Posterior vena cava (tissue), 2 donors: ENCODE measurements at regions not wholly inside any gene's neighbourhood (a gene's known extent, or its start where the extent isn't known, plus 50 kb on each side); places are given as distances from the start of the nearest gene placed in this dataset.

Experiments
- DNase-seq: peaks from one replicate; pipeline ENCODE4 v3.0.0-alpha.2; 2020; ENCODE audit warnings: low spot score
- intact Hi-C, 2 donors: fragments of 100-400 bp; cut with DNase I; formaldehyde crosslinking; loops; one replicate each; pipeline versions ENCODE4 v1.14.1 to v1.14.2; 2022 to 2023
- donor health status: DM: yes; HTN: yes; CAD: no.
- donor health status: DM: yes; HTN: yes; CAD: no.

DNA sequence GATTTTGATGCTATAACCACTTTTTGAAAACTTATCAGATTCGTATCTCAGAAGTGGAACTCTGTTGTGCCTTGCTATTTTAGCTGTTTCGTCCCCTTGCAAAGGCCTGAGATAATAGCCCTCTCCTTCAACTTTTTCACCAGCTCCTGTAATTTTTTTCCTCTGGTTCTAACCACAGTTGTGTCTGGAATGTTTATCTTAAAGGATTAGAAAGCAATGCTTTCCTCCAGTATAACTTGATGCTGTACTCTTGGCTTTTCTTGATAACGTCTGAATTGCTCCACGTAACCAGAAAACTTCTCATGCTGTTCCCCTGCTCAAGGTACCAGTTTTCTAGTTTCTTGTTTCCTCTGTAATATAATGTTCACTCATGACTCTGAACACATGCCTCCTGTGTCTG is 209.4 kb downstream of the DTWD2 start:
- intact Hi-C loops = no loop called here
- no peak for DNase-seq

GRCh38 chr5:118777189-118777736 is 211.1 kb downstream of the DTWD2 start:
- no peak for DNase-seq
- intact Hi-C loops = no loop called here

DNA sequence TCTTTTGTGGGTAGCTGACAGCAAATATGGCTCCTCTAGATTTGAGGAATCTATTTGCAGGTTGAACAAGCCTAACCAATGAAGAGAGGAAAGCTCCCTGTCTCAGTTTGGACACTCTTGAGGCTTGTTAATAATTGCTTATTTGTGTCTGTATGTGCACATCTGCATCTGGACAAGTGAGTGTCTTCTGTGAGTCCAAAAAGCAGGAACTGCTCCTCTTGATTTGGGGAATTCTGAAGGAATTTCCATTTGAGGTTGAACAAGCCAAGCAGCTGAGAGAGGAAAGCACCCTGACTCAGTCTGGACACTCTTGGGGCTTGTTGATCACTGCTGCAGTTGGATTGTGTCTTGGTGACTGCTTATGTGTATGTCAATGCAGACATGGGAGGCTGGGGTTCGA is 211.6 kb downstream of the DTWD2 start:
- DNase-seq = no peak
- intact Hi-C loops = no loop called here

GRCh38 chr5:118775790-118776499 is 212.4 kb downstream of the DTWD2 start:
- intact Hi-C loops = no loop called here
- DNase-seq = no peak

DNA sequence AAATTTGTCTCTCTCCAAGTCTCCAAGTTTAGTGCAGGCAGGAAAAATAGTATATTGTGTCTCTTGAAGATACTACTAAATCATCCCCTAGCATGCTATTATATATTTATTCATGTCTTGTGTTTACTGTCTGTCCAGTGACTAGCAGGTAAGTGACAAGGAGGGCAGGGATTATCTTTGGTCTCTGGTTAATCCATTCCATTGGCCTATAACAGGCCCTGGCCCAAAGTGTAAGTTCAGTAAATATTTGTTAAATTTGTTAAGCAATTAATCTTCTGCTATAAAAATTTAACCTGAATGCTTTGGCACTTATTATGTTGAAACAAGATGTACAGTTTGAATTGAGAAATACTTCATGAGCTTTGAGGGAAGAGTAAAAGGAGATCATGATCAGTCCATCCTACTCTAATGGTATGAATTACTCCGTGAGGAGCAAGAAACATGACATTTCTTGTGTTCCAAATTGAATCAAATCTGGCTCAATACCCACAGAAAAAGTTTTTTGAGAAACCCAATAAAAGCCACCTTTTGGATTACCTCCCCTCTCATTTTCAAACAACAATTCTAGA is 219.7 kb downstream of the DTWD2 start:
- no peak for DNase-seq
- intact Hi-C loops = no loop called here

DNA sequence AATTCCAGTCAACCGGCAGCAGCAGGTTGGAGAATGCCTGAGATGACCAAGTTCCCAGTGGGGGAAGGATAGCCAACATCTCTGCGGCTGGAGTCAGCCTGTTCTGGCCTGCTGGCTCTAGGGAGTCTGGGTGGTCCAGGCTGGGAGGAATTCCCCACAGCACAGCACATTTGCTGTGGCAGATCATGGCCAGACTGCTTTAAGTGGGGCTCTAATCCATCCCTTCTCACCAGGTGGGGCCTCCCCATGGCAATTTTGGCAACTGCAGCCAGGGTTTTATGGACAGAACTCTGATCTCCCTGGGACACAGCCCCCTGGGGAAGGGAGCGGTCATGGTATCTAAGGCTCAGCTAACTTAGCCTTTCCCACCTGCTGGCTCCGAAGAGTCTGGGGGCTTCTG is 226.1 kb downstream of the DTWD2 start:
- intact Hi-C loops = no loop called here
- DNase-seq = no peak

GRCh38 chr5:118761814-118762213 is 226.5 kb downstream of the DTWD2 start:
- DNase-seq = no peak
- intact Hi-C loops = no loop called here

DNA sequence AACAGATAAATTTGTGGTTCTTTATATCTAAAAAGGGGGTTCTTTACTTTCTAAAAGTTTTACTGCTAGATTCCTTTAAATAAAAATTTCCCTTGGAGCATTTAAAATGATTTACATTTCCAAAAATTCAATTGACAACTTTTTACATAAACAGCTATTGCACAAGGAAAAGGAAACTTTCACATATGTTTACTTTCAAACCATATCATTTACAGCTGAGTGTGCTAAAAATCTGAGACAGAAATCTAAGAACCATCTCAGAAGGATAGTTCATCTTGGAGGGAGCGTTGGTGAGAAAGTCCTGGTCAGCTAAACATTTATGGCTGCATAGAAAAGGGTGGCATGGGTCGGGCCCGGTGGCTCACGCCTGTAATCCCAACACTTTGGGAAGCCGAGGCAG is 235.4 kb downstream of the DTWD2 start:
- DNase-seq = no peak
- intact Hi-C loops = no loop called here

DNA sequence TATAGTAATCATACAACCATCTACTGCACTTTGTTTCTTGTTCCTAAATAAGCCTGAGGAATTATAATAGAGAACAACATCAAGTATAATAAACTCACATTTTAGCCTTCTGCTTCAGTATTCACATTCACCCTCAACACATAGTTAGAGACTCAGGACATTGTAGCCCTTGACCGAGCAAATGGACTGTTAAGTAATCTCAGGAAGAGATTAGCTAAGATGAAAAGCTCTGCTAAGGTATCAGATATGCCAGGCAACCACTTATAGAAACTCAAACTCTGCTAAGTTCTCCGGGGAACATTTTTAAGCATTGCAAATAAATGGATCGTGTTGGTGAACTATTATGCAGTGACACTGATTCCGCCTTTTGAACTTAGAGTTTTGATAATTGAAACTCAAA is 252.0 kb downstream of the DTWD2 start:
- intact Hi-C loops = no loop called here
- DNase-seq = no peak

GRCh38 chr5:118733394-118733793 is 255.0 kb downstream of the DTWD2 start:
- intact Hi-C loops = no loop called here
- no peak for DNase-seq

DNA sequence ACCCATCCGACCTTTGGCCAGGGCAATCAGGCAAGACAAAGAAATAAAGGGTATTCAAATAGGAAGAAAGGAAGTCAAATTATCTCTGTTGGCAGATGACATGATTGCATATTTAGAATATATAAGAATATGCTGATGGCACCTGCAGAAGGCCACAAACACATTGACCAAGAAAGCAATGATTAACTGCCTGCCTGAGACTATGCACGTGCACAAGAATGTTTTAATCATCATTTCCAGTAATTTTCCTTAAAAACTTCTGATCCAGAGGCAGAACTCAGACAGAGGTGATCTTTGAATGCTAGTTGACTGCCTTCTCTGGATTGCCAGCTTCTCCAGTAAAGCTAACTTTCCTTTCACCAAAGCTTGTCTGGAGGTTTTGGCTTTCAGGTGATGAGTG is 260.2 kb downstream of the DTWD2 start:
- intact Hi-C loops = no loop called here
- no peak for DNase-seq

DNA sequence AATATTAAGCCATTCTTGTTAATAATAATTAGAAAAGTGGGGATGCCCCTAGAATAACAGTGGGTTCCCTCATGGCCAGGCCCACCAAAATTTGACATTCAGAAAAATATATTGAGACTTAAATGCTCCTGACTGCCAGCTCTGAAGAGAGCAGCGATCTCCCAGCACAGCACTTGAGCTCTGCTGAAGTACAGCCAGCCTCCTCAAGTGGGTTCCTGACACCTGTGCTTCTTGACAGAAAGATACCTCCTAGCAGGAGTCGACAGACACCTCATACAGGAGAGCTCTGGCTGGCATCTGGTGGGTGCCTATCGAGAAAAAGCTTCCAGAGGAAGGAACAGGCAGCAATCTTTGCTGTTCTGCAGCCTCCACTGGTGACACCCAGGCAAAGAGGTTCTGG is 261.5 kb downstream of the DTWD2 start:
- intact Hi-C loops = no loop called here
- no peak for DNase-seq

DNA sequence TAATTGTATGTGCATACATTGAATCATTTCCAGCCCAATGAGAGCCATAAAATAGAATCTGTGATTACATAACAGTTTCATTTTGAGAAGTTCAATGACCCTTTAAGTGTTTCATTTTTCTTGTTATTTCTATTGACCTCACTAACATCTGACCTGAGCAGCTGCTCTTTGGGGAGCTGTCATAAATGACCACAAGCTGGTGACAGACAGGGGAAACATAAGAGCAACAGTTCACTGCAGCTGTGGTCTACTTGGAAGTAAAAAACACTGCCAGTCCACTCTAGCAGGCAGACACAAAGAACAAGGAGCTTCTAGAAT is 265.4 kb downstream of the DTWD2 start:
- intact Hi-C loops = no loop called here

GRCh38 chr5:118722122-118723020 is 266.0 kb downstream of the DTWD2 start:
- intact Hi-C loops = no loop called here
- DNase-seq = no peak

More for the DNA sequence above, 265.4 kb downstream of the DTWD2 start:
- DNase-seq = no peak

DNA sequence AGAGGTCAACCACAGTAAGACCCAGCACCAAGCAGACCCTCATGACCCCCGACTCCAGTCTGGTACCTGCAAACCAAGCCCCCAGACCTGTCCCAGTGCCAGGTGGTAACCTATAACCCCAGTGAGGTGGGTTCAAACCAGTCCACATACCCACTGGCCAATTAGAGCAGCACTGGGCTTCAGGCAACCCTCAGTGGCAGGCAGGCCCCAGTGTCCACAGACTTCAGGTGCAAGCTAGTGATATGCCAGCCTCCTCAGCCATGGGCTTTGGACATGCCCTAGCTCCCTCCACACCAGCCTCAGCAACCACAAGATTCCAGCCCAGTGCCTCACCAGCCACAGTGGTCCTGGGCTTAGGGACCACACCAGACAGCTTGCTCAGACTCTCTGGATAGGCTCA is 276.6 kb downstream of the DTWD2 start:
- intact Hi-C loops = no loop called here
- no peak for DNase-seq

- no peak for DNase-seq
- intact Hi-C loops = no loop called here
Observed at GRCh38 chr5:118705959-118706667, 282.2 kb downstream of the DTWD2 start.

GRCh38 chr5:118703241-118703640 is 285.1 kb downstream of the DTWD2 start:
- DNase-seq = no peak
- intact Hi-C loops = no loop called here

DNA sequence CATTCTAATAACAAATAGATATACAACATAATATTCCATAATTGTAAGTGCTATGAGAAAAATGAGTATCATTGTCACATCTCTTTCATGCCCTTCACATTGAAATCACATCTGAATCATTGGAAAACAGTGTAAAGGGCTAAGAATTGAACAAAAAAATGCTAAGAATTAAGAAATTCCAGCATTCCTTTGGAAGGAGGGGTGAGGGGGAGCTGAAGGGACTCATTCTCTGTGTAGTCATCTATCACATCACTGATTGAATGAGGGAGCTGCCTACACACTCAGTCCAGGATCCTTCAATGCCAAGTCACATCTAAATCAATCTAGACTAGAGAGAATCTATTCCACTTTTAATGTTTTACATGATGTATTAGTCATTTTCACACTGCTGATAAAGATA is 286.6 kb downstream of the DTWD2 start:
- intact Hi-C loops = no loop called here
- no peak for DNase-seq

GRCh38 chr5:118700510-118700909 is 287.8 kb downstream of the DTWD2 start:
- intact Hi-C loops = no loop called here

DNA sequence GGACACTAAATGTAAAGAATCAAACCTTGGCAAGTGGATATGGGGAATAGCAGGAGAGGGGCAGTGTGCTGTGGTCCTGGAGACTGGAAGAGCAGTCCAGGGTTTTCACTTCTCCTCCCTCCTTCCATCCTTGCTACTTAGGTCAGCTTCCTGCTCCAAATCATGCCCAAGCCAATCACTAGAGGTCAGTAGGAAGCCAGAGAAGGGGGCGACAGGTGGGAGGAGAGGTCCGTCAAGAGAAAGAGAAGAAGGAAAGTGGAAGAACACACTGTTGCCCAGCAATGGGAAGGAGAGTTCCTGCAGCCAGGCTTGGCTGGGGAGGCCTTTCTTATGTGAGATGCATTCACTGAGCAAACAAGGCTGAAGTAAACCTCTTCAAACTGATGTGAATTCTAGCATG is 289.6 kb downstream of the DTWD2 start:
- DNase-seq = no peak
- intact Hi-C loops = no loop called here

More at GRCh38 chr5:118700510-118700909, 287.8 kb downstream of the DTWD2 start:
- no peak for DNase-seq
